Non-pigmented ciliary epithelial cell (primary cell): ENCODE measurements at regions not wholly inside any gene's neighbourhood (a gene's known extent, or its start where the extent isn't known, plus 50 kb on each side); places are given as distances from the start of the nearest gene placed in this dataset.
"Not testable (repeated sequence)": the region's sequence is repeated elsewhere in the genome, so short reads cannot be mapped to it uniquely, and the experiment has no call there.

Source experiments
- DNase-seq: peaks from one replicate; pipeline ENCODE4 v3.0.0-alpha.2; 2010; ENCODE audit warnings: low read depth

DNA sequence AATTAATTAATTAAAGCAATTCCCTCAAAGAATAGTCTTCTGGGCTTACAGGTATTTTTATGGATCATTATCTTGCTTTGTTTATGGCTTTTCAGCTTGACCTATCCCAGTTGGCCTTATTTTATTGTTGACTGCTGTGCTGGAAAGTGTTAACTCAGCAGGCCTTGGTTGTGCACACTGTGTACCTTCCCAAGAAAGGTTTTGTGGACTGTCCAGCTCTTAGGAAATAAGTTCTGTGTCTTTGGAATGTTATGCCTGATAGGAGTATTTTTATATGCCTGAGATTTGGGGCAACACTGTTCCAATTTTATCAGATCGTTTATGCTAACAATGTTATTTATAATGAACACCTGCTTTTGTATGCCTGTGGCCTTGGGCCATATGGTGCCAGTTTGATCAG lies 671.9 kb upstream of the ZNF804A start:
- no peak for DNase-seq

DNA sequence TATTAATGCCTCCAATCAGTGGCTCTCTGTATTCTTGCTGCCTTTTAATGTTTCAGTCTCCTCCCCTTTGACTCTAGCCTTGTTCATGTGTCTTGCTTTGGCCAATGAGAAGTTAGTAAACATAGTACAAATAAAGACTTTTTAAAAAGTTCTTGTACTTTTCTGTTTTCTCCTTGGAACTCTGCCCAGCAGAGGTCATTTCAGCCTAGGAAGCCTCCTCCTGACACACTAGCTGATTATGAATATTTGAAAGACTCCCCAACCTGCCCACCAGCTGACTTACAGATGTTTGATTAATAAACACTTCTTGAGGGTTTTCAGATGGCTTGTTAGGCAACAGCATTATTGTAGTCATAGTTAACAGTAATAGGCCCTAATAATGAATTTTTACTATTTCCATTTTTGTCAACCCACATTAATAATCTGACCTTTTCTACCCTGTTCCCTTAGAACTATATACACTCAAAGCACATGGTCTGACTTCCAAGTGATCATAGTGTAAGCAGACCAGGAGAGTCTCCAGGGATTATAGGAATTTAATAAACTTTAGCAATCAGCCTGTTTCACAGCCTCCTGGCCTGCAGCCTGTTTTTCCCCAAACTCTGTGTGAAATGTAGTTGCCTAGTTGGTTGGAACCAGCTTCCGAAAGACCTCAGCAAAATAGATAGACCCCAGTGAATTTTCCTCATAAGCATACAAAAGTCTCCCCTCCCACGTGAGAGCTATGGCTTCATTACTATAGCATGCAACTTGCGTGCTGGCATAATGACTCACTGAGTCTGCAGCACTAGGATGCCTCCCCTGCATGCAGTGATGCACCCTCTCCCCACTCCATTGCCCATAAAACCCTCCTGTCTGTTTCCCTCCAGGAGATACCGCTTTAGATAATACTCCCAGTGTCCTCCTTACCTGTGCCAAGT lies 670.7 kb upstream of the ZNF804A start:
- DNase-seq, result peak; percentile 28

DNA sequence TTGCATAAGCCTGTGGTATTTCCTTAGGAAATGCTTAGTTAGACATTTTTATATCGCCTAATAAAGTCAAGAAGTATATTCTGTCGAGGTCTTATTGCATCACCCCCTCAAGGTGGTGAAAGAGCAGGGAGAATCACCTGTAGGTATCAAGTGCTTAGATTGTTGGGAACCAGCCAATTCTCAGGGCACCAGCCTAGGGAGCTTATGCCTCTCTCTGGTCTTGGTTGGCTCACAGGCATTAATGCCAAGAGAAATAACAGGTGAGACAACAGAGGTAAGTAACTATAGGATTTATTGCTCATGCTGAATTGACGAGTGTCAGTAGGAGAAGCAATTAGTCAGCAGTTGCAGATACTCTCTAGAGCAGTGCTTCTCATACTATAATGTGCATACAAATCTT lies 663.3 kb upstream of the ZNF804A start:
- DNase-seq, result no peak

DNA sequence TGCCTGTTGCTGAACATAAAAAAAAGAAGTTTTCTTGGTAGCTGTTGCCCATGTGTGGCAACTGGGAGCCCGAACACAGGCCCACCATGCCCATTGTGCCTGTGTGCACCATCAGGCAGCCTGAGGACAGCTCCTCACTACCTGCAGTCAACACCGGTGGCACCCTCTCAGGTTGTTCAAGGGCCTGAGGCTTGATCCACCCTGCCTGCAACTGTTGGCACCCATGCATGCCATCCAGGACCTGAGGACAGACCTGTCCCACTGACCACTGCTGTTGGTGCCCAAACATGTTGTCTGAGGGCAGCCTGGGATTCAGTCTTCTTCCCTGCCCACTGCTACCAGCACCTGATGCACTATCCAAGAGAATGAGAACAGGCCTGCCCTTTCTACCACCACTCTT lies 661.1 kb upstream of the ZNF804A start:
- DNase-seq, result no peak

DNA sequence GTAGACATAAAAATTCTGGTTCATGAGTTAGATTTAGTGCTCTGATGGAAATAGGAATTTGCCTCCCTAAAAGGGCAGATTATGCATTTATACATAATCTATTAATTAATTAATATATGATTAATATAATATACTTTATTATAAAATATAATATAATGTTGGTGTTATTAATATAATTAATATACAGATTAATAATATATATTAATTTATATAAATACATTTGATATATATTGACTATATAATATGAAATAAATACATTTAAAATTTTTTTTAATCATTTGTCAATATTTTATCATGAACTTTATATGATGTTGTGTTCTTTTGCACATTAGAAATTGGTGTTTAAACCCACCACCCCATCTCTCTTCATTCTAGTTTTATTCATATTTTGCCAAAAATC lies 652.1 kb upstream of the ZNF804A start:
- no peak for DNase-seq

DNA sequence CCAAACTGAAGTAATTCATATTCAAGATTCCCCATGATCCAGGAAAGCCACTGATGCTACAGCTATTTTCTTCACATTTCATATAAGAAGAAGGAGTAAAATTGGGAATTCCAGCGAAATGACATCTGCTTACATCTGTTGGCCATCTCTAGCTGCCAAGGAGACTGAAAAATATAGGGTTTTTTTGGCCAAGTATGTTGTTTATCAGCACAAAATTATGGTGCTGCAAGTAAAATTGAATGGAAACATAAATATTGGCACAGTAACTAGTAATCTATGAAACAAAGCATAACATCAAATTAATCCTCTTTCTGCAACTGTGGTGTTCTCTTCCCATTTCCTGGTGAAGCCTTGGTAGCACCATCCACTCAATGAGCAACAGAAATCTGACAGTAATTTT lies 649.5 kb upstream of the ZNF804A start:
- no peak for DNase-seq

DNA sequence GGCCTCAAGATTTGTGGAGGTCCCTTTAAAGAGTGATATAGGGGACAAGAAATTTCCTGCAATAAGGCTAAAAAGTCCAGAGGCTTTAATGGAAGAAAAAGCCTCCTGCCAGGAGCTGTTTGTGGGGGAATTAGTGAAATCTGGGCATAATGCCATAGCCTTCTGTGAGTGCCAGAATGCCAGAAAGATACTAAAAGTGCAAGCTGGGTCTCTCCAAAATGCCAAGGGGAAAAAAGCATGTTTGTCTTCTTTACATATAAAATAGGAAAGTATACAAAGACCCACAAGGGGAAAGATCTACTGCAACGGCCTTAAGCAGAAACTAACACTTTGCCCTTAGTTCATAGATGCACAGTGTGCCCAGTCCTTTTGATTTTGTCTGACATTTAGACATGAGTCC lies 647.7 kb upstream of the ZNF804A start:
- no peak for DNase-seq

DNA sequence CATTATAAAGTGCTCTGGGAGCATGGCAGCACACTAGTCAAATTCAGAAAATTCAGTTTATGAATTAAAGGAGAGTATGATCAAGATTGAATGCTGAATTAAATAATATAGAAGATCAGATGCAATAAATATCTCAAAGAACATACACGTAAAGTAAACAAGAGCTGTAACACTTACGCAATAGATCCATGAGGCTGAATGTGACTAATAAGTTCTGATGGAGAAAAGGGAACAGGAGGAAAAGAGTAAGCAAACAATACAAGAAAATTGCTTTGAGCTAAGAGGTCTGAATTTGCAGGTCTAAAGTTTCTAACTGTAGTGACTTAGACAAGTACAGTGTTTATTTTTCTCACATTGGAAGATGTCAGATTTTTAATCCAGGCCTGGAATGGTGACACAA lies 646.7 kb upstream of the ZNF804A start:
- DNase-seq, result no peak

DNA sequence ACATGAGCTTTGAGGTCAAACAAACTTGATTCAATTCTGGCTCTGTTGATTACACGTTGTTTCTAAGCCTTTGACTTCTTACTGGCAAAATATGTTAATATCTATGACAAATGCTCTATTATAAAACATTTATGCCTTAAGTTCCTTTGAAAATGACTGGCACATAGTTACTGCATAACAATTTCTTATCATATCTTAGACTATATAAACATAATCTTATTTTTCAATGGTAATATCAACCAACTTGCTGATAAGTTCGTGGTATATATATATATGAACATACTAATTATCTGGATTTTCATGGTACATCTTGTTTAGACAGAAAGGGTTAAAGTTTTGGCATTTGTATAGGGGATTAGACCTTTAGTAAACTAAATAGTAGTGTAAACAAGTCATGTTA lies 645.6 kb upstream of the ZNF804A start:
- DNase-seq, result no peak

DNA sequence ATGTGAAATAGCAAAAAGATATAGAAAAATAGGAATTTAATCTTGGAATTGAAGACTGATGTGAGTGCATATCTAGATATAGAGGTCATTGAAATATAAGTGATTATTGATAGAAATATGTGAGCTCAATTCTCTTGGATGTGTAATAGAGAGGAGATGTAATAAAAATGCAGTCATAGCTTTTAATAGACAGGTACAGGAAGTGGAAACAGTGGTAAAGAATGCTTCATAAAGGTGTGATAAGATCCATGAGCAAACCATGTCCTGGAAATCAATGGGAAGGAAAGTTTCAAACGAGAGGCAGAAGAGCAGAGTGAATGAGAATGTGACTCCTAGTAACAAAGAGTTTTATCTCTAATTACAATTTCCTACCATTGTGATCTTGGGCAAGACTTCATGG lies 634.7 kb upstream of the ZNF804A start:
- no peak for DNase-seq

DNA sequence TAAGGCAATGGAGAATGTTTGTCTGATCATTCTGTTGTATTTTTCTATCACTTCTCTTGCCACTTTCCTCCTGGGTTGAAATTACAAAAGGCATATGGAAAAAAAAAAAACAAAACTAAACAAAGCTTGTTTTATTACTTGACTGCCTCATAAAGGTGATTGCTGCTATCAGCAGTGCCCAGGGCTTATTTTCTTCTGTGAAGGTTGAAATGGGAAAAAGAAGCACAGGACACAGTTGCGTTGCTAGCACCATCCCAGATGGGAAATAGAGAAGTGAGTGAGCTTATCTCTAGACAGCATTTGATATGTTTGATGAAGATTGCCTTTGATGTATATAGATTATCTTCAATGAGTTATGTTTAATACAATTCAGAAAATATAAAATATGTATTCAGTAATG lies 633.8 kb upstream of the ZNF804A start:
- DNase-seq, result no peak

DNA sequence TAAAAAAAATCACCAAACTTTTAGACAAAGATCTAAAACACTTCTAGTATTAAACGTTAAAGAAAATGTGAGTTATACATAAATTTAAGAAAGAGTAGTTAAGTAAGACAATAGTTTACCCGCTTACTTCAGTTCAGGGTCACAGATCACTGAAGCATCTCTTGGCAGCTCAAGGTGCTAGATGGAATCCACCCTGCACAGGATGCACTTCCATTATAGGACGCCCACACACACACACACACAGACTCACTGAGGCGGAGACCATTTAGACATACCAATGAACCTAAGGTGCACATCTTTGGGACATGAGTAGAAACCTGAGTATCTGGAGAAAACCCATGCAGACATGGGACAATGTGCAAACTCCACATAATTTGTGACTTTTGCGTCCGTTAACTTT lies 630.6 kb upstream of the ZNF804A start:
- no peak for DNase-seq

DNA sequence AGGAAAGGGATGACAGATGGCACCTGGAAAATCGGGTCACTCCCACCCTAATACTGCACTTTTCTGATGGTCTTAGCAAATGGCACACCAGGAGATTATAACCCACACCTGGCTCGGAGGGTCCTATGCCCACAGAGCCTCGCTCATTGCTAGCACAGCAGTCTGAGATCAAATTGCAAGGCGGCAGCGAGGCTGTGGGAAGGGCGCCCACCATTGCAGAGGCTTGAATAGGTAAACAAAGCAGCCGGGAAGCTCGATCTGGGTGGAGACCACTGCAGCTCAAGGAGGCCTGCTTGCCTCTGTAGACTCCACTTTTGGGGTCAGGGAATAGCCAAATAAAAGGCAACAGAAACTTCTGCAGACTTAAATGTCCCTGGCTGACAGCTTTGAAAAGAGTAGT lies 622.7 kb upstream of the ZNF804A start:
- DNase-seq, result not testable (repeated sequence)

DNA sequence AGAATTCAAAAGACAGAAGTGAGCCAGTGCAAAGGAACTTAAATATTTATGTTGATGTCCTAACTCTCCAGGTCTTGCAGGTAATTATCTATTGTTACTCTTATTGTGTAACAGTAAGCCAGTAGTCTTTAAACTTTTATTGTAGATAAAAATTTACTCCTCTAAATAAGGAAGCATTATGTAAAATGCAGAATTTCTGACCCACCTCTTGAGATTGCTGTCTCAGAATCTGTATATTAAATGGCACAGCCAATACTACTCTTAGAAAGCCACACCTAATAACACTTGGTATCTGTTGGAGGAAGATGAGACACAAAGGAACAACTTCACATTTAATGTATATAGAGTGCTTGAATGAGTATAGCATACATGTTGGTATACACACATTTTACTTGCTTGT lies 613.5 kb upstream of the ZNF804A start:
- DNase-seq, result no peak

DNA sequence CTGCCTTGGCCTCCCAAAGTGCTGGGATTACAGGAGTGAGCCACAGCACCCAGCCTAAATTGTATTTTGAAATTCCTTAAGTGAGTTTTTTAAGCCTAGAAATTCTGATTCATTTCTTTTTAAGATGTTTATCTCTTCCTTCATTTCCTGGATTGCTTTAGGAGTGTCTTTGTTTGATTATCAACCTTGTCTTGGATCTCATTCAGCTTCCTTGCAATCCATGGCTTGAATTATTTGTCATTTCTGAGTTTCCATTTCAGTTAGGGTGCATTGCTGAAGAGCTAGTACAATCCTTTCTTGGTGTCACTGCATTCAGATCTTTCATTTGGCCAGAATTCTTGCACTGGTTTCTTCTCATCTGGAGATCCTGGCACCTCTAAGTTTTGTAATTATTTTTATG lies 606.4 kb upstream of the ZNF804A start:
- no peak for DNase-seq

DNA sequence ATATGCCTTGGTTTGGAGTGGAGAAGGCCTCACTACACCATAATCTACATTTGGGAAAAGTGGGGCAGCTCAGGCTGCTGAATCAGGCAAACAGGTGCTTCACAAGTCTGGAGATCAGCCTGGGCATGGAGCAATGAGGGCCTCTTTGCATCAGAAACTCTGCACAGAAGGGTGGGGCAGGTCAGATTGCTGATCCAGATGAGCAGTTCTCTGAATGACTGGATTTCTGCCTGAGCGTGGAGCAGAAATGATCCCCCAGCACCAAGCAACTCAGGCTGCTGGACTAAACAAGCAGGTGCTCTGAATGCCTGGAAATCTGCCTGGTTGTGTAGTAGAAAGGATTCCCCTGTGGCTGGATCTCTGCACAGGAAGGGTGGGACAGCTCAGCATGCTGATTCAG lies 605.3 kb upstream of the ZNF804A start:
- DNase-seq, result no peak

DNA sequence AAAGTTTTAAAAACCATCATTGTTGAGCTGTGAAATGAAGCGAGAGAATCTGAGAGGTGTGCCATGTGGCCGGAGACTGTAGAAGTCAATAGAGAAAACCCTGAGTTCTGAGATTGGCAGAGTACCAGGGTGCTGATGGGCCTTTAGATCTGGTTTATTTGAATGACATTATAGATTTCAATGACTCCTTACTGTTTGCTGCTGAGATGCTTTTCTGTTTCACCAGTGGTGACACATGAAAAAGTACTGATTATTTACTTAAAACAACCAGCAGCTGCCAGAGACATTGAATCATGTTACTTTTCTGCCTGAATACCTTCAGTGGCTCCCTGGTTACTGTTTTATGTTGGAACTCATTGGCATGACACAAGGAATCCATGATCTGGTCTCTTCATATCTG lies 602.7 kb upstream of the ZNF804A start:
- DNase-seq, result peak; percentile 57

DNA sequence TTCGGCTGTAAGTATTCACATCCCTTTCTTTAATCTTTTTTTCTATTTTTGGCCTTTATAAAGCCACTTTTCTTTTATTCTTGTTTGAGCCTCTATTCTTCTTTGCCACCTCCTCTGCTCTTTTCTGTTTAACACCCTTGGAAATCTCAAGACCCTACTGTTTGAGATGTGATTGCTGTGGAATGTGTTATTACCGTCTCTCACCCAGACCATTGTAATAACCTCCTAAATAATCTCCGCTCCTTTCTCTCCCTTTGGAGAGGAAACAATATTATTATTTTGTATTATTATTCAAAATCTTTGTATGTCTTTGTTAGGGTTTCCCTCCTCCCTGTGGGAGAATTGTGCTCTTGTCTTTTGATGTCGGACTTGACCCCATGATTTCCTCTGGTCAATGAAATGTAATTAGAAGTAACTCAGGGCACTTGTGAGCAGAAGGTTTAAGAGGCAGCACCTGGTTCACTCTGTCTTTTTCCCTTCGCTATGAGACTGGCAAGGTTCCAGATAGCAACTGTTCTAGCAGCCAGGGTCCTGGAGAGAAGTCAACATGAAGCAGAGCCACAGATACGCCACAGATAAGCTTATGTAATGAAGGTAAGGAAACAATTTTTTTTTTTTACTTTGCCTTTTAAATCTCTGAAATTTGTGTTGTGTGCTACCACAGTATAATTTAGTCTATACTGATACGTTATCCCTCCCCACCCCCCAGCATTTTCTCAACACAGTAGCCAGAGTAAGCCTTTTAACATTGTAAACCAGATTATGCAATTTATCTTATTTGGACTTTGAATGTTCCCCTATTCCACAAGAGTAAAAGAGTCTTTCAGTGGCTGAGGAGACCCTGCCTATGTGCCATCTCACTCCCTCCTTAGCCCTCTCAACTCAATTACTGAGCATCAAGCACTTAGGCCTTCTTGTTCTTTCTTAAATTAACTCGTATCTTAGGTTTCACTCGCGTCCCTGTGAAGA lies 601.2 kb upstream of the ZNF804A start:
- DNase-seq, result no peak

DNA sequence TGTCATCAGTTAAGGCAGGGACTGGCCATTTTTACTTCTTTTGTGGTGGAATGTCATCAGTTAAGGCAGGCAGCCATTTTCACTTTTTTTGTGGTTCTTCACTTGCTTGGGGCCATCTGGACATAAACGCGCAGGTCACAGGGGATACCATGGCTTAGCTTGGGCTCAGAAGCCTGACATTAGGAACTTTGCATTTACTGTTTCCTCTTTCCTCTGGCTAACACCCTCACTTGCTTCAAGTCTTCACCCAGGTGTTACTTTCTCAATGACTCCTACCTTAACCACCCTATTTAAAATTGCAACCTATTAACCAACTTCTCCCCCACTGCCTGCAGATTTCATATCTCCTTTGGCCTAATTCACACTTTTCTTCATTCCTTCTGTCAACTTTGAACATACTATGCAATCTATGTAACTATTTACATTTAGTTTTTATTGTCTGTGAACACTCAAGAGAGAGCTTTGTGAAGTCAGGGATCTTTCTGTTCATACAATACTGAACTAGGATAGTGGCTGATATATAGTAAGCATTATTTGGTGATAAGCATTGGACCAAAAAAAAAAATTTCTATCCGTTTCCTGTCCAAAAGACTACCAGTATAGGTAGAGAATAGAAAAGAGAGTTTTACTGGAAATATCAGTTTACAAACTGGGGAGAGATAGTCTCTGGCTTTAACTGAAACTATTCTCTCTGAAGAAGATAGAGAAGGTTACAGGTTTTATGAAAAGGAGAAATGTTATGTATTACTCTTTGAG lies 600.1 kb upstream of the ZNF804A start:
- DNase-seq, result no peak

DNA sequence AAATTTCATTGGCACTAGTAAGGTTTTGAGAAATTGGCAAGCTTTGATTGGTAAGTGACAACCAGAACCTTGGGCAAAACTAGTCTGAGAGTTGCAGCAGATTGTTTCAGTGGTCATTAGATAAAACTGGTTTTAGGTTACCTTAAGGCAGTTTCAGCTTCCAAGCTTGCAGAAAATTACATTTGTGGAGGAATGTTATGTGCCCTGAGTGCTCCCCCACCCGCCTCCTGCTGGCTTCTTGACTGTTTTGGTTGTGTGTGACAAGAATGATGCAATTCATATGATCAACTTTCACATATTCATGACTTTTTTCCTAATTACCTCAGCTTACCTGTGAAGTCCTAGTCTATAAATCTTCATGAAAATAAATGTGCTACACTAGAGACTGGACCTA lies 599.5 kb upstream of the ZNF804A start:
- DNase-seq, result no peak

DNA sequence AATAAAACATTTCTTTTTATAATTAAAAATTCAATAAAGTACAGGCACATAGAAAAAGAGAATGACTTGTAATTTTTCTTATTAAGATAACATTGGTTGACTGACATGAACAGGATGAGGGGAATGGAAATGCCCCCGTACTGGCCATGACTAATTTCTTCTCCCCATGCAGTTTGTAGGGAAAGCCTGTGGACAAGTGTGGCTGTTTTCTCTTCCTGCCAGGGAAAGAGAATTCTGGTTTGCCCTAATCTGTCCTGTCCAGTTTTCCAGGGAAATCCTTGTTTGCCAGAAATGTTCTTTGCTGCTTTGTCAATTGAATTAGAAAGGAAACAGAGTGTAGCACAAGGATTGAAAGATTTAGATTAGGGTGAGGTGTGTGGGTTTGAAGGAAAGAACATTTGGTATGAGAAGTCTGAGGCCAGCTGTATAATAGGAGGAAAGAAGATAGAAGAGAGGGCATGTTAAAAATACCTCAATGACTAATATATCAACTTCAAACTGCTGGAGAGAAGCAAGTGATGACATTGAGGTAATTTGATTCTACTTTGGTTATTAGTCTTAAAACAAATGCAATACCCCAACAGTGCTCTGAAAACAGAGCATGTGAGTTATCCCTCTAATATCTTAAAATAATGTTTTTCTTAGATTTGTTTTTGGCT lies 593.9 kb upstream of the ZNF804A start:
- DNase-seq, result no peak
